GM21526 (cell line): ENCODE measurements at regions not wholly inside any gene's neighbourhood (a gene's known extent, or its start where the extent isn't known, plus 50 kb on each side); places are given as distances from the start of the nearest gene placed in this dataset.

ENCODE experiments used
- ATAC-seq: cut with Tn5 transposase; IDR thresholded peaks from one replicate; pipeline ENCODE4 v1.9.1; 2021; ENCODE audit warnings: moderate library complexity; ENCODE audit not compliant: unreplicated experiment, low FRiP score

DNA sequence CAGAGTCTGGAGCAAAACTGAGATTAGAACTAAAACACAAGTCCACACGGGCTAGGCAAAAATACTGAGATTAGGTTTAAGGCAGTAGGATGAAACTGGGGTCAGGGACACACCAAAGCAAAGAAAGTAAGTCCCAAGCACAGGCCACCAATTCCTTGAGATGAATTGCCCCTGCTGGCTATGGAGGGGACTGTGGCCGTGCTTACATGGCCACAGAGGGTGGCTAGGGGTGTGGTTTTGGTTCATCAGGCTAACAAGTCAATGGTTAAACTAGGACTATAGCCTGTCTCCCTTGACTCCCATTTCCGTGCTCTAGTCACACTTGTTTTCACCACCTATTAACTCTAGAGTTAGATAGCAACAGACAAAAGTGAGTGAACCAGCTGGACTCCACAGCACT is 394.8 kb downstream of the PBX1 start:
- ATAC-seq: no peak

DNA sequence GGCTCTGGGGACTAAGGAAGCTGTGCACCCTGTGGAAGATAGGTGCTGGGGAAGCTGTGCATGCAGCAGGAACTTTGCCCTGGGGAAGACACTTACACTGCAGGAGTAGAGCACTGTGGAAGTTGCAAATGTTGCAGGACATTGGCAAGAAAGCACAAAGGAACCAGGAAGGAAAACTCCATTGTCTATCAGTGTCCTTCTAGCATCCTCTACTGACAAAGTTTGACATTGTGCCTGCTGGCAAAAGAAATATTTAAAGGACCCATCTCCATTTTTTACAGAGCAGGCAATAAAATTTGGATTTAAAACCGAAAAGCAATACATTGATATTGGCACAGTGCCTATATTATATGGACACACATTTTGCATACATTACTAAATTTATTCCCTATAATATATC is 394.1 kb downstream of the PBX1 start:
- ATAC-seq: no peak

DNA sequence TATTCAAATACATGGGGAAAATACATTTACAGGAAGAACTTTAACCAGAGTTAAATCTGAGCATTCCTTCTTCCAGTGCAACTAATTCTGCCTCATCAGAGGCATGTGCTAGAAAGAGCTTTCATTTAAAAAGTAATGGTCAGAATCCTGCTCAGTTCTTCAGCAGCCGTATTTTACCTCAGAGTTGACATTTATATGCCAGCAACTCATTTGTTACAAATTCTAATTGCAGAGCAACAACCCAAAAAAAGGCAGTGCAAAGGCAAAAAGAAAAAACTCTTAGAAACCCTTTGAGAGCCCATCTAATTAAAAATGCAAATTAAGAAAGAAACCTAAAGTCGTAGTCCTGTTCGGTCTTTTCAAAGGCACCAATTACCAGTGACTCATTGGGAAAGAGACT is 392.5 kb downstream of the PBX1 start:
- no peak for ATAC-seq

DNA sequence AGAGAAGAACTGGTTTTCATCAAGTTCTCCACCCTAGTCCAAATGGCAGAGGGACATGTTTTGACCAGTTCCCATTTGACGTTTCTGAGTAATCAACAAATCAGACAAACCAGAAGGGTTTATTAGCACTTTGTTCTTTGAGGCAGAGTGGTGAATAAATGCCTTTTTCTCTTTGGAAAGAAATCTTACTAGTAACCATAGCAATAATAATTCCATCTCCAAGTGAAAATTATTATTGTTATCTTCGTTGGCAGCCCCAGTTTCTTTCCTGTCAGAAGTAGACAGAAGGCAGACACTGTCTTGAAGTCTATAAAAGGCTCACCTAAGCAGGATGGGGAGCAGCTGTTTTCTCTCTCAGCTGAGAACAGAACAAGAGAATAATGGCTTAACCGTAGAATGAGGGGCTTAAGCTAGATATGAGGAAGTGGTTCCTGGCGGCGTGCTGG is 391.6 kb downstream of the PBX1 start:
- no peak for ATAC-seq

DNA sequence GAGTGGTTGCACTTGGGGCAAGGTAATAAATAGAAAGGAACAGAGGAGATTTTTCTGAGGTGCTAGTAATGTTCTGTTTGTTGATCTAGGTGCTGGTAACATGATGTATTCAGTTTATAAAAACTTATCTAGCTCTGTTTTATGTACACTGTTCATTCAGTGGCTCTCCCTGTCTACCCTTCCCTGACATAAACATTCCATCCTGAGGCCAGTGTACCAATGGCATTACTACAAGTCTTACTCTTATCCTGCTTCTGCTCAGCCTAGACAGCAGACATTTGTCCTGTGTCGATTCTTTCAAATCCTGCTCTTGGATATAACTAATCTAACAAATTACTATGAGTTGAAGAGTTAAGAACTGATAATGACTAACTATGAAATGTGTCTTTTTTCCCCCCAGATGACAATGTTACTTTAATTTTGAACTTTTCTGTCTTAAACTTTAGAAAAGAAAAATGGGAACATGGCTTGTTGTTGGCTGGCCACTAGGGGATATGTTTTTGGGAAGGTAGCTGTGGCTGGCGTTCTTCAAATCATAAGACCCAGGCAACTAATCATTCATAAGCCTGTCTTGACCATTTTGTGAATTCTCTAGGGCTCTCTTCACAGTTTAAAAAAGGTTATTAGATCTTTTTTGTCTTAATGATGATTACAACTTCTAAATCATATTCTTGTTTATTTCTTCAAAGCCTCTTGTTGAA is 390.9 kb downstream of the PBX1 start:
- no peak for ATAC-seq

DNA sequence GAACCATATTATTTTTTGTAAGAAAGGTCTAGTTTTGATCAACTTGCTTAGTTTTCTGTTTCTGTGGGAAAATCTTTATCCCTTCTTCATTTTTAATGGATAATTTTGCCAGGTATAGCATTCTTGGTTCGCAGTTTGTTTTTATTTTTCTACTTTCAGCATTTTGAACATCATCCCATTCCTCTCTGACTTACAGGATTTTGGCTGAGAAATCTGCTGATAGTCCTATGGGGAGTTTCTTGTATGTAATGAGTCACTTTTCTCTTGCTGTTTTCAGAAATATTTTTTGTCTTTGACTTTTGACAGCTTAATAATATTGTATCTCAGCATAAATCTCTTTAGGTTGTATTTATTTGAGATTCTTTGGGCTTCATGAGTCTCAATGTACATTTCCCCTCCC is 389.1 kb downstream of the PBX1 start:
- no peak for ATAC-seq

DNA sequence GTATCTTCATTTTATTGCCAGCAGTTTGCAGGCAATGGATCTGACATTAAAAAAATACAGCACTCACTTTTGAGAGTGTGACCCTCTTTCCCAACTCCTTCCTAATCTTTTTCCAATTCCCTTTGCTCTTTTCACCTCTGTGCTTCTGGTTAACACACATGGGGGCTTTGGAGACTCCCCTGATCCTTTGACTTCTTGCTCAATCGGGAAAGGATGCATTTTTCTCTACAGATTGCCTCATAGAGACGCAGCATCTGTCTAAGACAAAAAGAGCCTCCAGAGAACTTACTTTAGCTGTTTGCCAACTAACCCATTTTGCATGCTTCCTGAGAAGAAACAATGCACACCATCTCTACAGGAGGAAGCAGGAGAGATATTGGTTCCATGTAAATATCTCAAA is 378.3 kb downstream of the PBX1 start:
- ATAC-seq: no peak

DNA sequence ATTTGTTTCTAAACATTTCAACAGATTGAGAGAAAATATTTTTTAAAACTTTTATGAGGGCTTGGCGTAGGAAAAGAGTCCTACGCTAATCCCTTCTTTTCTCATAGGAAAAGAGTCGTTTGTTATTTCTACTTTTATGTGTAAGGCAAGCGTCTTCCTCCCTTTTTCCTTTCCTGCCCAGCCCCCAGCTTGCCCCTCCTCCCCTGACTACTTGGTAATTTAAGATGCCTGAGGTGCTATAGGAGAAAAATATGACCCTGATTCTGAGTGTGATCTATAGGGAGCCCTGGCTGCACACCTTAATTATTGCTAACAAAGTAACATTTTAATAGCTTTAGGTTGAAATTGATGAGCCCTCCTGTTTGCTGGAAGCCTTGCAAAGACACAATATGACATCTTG is 373.6 kb downstream of the PBX1 start:
- ATAC-seq: no peak

DNA sequence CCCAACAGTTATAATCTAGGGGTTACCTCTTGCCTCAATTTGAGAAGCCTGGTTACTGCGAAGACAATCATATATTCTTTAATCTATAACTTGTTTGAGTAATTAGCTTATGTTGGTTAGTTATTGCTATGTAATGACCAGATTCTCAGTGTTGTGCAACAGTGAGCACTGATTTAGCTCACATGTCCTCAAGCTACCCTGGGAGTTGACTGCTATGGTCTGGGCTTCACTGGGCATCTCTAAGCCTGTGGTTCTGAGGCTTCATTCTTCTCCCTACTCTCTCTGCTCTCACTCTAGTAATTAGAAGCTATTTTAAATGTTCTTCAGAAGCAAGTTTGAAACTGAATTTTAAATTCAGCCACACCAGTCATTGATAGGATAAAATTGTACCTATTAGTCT is 371.8 kb downstream of the PBX1 start:
- no peak for ATAC-seq

DNA sequence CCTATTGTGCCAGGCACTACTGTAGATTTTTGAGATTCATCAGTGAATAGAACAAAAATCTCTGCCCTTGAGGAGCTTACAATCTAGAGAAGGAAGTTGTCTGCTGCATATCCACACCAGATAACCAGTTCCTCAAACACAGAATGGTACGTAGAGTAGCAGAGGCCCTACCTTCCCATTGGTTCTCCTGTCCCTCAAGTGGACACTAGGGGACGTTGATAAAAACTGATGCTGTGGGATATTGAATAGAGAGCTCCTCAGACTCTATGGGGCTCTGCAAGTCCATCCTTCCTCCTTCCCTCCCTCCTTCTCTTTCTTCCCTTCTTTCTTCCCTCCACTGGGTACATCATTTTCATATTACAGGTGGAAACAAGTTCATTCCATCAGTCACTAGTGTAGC is 371.3 kb downstream of the PBX1 start:
- no peak for ATAC-seq

DNA sequence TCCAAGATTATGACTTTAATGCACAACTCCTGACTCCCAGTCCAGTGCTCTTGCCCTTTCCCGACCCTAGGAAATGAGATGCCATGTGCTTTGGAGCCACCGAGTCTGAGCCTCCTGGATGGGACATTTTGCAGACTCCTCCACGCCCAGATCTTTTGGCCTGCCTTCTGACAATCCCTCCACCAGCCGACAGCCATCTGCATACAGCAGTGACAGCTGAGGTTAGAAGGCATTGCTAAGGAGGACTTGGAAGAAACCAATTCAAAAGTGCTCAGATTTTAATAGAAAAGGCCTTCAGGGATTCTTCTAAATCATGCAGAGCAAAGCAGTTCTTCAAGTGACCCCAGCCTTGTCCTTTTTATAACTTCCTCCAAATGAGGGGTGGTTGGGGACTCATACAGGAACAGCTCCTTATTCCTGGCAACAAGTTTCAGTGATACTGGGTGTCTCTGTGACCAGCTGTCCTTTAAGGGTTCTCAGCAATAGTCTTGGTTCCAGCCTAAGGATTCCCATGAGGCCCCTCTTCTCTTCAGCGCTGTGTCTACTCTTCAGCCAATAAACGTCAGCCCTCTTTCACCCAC is 369.3 kb downstream of the PBX1 start:
- ATAC-seq: no peak

DNA sequence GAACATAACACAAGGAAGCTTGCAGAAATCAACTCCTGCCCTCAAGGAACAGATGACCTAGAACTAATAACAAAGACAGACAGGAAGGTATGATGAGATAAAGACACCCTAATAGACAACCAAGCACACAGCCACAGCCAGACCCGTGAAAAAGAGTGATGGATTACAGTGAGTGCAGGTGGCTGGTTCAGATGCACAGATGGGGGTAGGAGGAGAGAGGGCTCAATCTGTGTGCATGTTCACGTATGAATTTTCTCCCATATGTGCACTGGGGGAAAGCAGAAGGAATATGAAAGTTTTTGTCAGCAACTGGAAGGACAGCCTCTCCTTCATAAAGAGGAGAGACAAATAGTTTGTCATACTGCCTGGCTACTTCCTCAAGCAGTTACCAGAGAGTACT is 367.1 kb downstream of the PBX1 start:
- ATAC-seq: no peak

DNA sequence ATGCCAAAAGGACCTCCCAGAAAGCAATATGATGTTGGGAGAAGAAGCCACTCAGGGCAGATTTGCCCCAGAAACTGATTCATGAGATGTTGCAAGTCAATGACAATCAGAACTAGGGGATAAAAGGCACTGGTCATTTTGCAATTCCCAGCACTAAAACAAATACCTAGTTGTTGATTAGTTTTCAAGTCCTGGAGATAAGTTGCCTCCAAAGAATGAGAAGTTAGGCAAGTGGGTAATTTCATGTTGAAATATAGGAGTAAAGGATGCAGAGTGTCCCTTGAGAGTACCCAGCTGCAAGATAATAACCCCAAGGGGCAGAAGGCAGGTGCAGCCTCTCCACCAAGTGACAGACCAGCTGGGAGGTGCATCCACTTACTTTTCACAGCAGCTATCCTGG is 363.6 kb downstream of the PBX1 start:
- no peak for ATAC-seq

DNA sequence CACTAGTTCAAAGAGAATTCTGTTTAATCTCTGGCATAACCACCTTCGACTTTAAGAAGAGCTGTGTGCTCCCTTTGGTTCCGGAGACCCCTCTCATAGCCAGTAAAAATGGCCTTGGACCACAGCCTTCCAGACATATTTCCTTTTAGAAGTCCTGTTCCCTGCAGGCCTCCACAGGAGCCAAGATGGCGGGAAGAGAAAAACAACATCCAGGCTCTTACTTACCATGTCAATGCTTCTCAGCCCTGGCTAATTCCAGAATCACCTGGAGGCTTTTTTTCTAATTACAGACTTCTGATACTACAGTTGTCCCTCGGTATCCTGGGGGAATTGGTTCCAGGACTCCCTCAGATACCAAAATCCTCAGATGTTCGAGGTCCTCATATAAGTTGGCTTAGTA is 362.5 kb downstream of the PBX1 start:
- no peak for ATAC-seq

DNA sequence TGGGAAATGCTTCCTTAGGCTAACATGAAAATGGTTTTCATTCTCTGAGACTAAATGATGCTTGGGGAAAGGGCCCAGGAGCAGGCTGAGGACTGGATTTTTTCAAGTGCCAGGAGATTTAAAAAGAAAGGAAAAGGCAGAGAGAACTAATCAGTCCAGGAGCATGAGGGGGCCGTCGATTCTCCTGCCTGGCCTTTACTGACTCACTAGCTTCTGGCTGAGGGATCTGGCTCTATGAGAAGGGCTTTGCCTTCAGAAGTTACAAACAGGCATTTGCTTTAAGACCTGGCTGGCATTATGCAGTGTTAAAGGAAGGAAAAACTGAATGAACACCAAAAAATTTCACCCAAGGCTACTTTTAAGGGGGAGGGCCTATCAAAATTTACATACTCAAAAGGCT is 359.2 kb downstream of the PBX1 start:
- no peak for ATAC-seq

DNA sequence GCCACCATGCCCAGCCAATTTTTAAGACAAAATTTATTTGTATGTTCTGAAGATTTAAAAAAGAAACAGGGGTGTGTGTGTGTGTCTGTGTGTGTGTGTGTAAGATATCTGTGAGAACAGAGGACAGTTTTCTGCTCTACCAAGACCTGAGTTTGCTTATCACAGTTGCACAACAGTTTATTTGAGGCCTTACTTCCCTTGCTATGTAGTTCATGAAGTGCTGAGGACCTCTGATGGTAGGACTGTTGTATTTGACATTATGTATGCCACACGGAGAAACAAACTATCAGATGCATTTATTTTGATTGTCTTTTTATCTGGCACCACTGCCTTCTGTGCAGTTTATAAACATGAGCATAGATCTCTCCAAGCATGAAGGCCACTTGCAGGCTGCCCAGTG is 355.2 kb downstream of the PBX1 start:
- ATAC-seq: no peak

DNA sequence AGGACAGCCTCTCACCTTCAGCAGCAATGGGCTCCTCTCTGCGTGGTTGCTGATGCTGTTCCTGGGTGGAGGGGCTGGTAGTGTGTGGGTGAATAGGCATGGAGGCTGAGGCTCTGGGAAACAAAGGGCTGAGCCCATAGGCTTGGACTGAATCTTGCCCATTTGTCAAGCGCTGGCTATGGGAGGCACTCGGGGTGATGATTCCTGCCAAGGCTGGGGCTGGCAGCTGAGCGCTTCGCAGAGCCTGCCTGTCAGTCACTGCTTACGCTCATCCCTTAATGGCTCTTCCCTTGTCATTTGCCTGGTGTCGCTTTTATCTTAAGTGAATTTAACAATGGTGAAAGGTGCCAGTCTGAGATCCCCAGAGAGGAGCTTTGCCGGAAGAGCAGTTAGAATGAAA is 353.3 kb downstream of the PBX1 start:
- no peak for ATAC-seq

DNA sequence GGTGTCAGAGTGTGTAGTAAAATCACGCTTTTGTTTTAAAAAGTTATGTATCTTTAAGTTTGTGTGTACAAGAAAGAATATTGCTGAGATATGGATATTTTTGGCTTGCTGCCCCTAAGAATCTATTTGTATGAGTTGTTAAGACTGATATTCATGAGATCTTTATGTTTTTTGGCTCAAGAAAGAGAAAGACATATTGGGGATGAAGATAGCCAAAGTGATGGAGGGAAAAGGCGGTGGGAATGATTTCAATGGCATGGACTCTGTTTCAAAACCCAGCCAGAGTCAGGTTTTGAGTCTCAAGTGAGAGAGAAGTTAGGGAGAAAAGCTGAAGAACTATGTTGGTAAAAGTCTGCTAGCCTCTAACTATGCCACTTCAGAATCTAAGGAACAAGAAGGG is 351.7 kb downstream of the PBX1 start:
- no peak for ATAC-seq

DNA sequence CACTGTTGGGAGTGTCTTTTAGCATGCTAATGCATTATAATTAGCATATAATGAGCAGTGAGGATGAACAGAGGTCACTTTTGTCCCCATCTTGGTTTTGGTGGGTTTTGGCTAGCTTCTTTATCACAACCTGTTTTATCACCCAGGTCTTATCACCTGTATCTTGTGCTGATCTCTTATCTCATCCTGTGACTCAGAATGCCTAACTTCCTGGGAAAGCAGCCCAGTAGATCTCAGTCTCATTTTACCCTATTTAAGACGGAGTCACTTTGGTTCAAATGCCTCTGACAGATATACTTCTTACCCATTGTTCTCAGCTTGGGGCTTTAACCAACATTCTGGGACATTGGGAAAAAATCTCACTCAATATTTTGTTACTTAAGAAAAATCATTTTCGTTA is 348.7 kb downstream of the PBX1 start:
- no peak for ATAC-seq

DNA sequence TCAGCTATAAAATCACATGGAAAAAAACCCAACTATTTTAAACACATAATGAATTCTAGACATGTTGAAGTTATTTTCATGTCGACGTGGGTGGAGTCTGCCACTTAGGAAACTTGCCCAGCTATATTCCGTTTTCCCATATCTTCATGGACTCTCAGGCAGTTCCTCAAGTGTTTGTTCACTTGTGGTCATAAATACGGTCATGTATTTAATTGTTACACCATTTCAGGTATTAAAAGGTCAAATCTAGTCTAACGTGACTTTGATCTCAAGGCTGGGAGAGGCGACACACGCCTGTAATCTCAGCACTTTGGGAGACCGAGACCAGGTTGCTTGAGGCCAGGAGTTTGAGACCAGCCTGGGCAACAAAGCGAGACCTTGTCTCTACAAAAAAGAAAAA is 346.9 kb downstream of the PBX1 start:
- ATAC-seq: no peak

DNA sequence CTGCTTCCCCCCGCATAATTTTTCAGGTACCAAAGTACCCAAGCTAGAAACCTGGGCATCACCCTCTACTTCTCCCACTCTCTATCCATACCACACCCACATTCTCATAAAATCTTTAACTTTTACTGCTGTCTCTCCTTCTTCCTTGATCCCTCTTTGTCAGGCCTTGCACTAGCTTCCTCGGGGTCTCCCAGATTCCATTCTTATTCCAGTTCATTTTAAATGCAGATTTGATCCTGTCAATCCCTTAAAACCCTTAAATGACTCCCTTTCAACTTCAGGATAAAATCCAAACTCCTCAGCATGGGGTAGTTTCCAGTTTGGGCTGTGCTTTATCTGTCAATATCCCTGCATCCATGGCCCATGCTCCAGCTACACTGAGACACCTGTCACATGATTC is 343.5 kb downstream of the PBX1 start:
- no peak for ATAC-seq
